ENCODE measurements at regions not wholly inside any gene's neighbourhood (a gene's known extent, or its start where the extent isn't known, plus 50 kb on each side); places are given as distances from the start of the nearest gene placed in this dataset.

DNA sequence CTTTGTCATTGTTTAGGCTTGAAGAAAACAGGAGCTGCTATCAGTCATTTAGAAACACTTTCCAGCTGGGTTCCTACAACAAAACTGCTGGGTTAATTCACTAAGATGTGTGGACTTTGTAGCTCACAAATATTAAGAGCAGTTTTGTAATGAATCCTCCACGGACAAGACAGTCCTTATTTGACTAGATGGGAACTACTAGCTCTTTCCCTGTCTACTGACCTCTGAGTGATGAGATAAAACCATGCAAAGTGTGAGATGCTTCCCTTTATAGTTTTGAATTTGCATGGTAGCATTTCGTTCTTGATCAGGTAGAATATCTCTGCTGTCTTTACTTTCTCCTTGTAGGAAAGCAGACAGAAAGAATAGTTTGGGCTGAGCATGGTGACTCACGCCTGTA lies 72.9 kb upstream of the STXBP6 start:
- WGBS (ENCODE audit: extremely low coverage, insufficient read length, low lambda C conversion rate): no CpG with 5 or more reads among the region's 3 CpGs
- no peak for DNase-seq
- Histone ChIP-seq H4K91ac (ENCODE audit: insufficient read length, low read depth, low read length) (no peak overlapping the region), H3T11ph (ENCODE audit: low read length) (no peak overlapping the region), H3K27ac (ENCODE audit: insufficient read length, low read depth, low read length) (no peak overlapping the region), H3K4me2 (ENCODE audit: insufficient read depth, insufficient read length, low read length) (no peak overlapping the region), H3K23me2 (ENCODE audit: insufficient read length, low read depth, low read length, poor library complexity, severe bottlenecking) (no peaks in the 10 kb centered on the region), H2BK12ac (ENCODE audit: insufficient read length, low read depth, low read length) (no peak overlapping the region), H2AK5ac (ENCODE audit: insufficient read length, low read length) (no peak overlapping the region), H4K8ac (replicated peaks; ENCODE audit: insufficient read length, low read depth, low read length) (no peak overlapping the region), H2BK5ac (ENCODE audit: insufficient read length, low read length) (no peak overlapping the region), H3K56ac (ENCODE audit: insufficient read length, low read depth, low read length) (no peak overlapping the region), H3K79me2 (ENCODE audit: insufficient read depth, low read length) (no peaks in the 10 kb centered on the region), H3K18ac (ENCODE audit: insufficient read length, low read depth, low read length) (no peak overlapping the region), H2BK15ac (ENCODE audit: low read depth, low read length) (no peak overlapping the region), H3K23ac (ENCODE audit: insufficient read length, low read depth, low read length) (no peak overlapping the region), H3K9me3 (ENCODE audit: control insufficient read depth, low read depth, low read length) (no peaks in the 10 kb centered on the region), H3K27me3 (ENCODE audit: insufficient read depth, low read length) (no peaks in the 10 kb centered on the region), H4K5ac (ENCODE audit: insufficient read length, low read depth, low read length) (no peak overlapping the region), H2BK120ac (ENCODE audit: low read depth, low read length, poor library complexity, severe bottlenecking) (no peak overlapping the region), H3K14ac (ENCODE audit: insufficient read depth, low read length) (no peak overlapping the region), H3K9ac (ENCODE audit: extremely low read depth, insufficient read length, low read length) (no peak overlapping the region), H2AFZ (ENCODE audit: low read length) (no peak overlapping the region), H3K4me1 (ENCODE audit: insufficient read depth, low read length) (no peaks in the 10 kb centered on the region), H3K4ac (ENCODE audit: low read depth, low read length) (no peak overlapping the region), H2BK20ac (ENCODE audit: low read depth, low read length, poor library complexity, severe bottlenecking) (no peak overlapping the region), H3K79me1 (ENCODE audit: insufficient read depth, low read depth, low read length, poor library complexity, severe bottlenecking) (no peaks in the 10 kb centered on the region), H4K20me1 (ENCODE audit: control insufficient read depth, insufficient read depth, insufficient read length) (no peaks in the 10 kb centered on the region)
- Mint-ChIP-seq H3K36me3 (ENCODE audit: insufficient read depth in 1 of 3, low read depth in 3 of 3) (no peaks in the 10 kb centered on the region), H3K9me3 (no peaks in the 10 kb centered on the region), H3K27me3 (ENCODE audit: low read depth) (no peaks in the 10 kb centered on the region; the same call in 1 of the 2 replicates), H3K4me3 (no peak overlapping the region), H3K27ac (no peak overlapping the region; a peak in 1 of 7 replicates), H3K4me1 (peaks cover 0 to 3% of the 10 kb centered on the region in 2 experiments; a peak in 1 of 4 replicates)
- TF ChIP-seq, protein P1, sequence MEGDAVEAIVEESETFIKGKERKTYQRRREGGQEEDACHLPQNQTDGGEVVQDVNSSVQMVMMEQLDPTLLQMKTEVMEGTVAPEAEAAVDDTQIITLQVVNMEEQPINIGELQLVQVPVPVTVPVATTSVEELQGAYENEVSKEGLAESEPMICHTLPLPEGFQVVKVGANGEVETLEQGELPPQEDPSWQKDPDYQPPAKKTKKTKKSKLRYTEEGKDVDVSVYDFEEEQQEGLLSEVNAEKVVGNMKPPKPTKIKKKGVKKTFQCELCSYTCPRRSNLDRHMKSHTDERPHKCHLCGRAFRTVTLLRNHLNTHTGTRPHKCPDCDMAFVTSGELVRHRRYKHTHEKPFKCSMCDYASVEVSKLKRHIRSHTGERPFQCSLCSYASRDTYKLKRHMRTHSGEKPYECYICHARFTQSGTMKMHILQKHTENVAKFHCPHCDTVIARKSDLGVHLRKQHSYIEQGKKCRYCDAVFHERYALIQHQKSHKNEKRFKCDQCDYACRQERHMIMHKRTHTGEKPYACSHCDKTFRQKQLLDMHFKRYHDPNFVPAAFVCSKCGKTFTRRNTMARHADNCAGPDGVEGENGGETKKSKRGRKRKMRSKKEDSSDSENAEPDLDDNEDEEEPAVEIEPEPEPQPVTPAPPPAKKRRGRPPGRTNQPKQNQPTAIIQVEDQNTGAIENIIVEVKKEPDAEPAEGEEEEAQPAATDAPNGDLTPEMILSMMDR (conservative IDR thresholded peaks at IDR 0.05): no peak
